Calu3 (cell line): ENCODE measurements at regions not wholly inside any gene's neighbourhood (a gene's known extent, or its start where the extent isn't known, plus 50 kb on each side); places are given as distances from the start of the nearest gene placed in this dataset.
"Not testable (repeated sequence)": the region's sequence is repeated elsewhere in the genome, so short reads cannot be mapped to it uniquely, and the experiment has no call there.

Experiments
- BruUV-seq: library from RNA; stranded (reverse); fragments of 400-500 nt; replicated peaks from 2 replicates; lab custom pipeline; 2021; lab: Mats Ljungman, UMichigan
- CTCF ChIA-PET: fragments of 300-600 bp; sonication (Branson Sonifier 250); formaldehyde crosslinking; loops from one replicate; lab custom pipeline; 2022; ENCODE audit warnings: antibody characterized with exemption; lab: Charles Lee
- DNase-seq: peaks from one replicate; pipeline ENCODE4 v3.0.0; 2022
- H3K27ac Mint-ChIP-seq: one replicate; pipeline ENCODE4 v1.8.0; 2022; ENCODE audit warnings: mixed read lengths; ENCODE audit not compliant: unreplicated experiment
- H3K27me3 Mint-ChIP-seq: one replicate; pipeline ENCODE4 v1.8.0; 2022; ENCODE audit warnings: mixed read lengths; ENCODE audit not compliant: unreplicated experiment
- H3K36me3 Mint-ChIP-seq: one replicate; pipeline ENCODE4 v1.8.0; 2022; ENCODE audit warnings: mild to moderate bottlenecking, moderate library complexity, mixed read lengths; ENCODE audit not compliant: insufficient read depth, unreplicated experiment
- H3K4me1 Mint-ChIP-seq: one replicate; pipeline ENCODE4 v1.8.0; 2022; ENCODE audit warnings: mild to moderate bottlenecking, low read depth, mixed read lengths; ENCODE audit not compliant: unreplicated experiment
- H3K4me3 Mint-ChIP-seq: one replicate; pipeline ENCODE4 v1.8.0; 2022; ENCODE audit warnings: mild to moderate bottlenecking, low read depth, moderate library complexity, mixed read lengths; ENCODE audit not compliant: unreplicated experiment
- H3K9me3 Mint-ChIP-seq: one replicate; pipeline ENCODE4 v1.8.0; 2022; ENCODE audit warnings: low read depth, mixed read lengths; ENCODE audit not compliant: unreplicated experiment
- CTCF ChIP-seq: fragments of 200-600 bp; IDR thresholded peaks from one replicate; pipeline ENCODE4 v1.8.0; 2022; ENCODE audit warnings: antibody characterized with exemption; ENCODE audit not compliant: unreplicated experiment
- intact Hi-C: fragments of 100-400 bp; cut with micrococcal nuclease; formaldehyde crosslinking; loops from one replicate; pipeline ENCODE4 v1.10.0; 2022; ENCODE audit not compliant: unreplicated experiment

- CTCF ChIA-PET: no interaction called here
- Mint-ChIP-seq H3K27ac (no peak overlapping the region), H3K36me3 (no peaks in the 10 kb centered on the region), H3K4me1 (no peaks in the 10 kb centered on the region), H3K9me3 (no peaks in the 10 kb centered on the region), H3K27me3 (peaks cover 16% of the 10 kb centered on the region), H3K4me3 (no peak overlapping the region)
- no peak for TF ChIP-seq CTCF
- intact Hi-C loops: no loop called here
- no TSS peak for BruUV-seq
- no peak for DNase-seq
Observed at GRCh38 chr2:90221300-90221651, 1529.8 kb downstream of the RPIA start.

- DNase-seq, H3K4me3 Mint-ChIP-seq, H3K4me1 Mint-ChIP-seq, intact Hi-C loops, CTCF ChIA-PET, H3K9me3 Mint-ChIP-seq, H3K36me3 Mint-ChIP-seq, BruUV-seq, H3K27me3 Mint-ChIP-seq, H3K27ac Mint-ChIP-seq: not testable (repeated sequence)
Observed at GRCh38 chr2:90224767-90225166, 1533.3 kb downstream of the RPIA start.

GRCh38 chr2:90226465-90227072, 1535.1 kb downstream of the RPIA start:
- H3K4me3 Mint-ChIP-seq, H3K36me3 Mint-ChIP-seq, H3K9me3 Mint-ChIP-seq, H3K27me3 Mint-ChIP-seq, H3K27ac Mint-ChIP-seq, CTCF ChIA-PET, intact Hi-C loops, H3K4me1 Mint-ChIP-seq, BruUV-seq, DNase-seq: not testable (repeated sequence)

GRCh38 chr2:90231199-90231598, 1539.7 kb downstream of the RPIA start:
- H3K9me3 Mint-ChIP-seq, H3K4me3 Mint-ChIP-seq, CTCF ChIA-PET, H3K36me3 Mint-ChIP-seq, DNase-seq, H3K27me3 Mint-ChIP-seq, intact Hi-C loops, H3K27ac Mint-ChIP-seq, BruUV-seq, H3K4me1 Mint-ChIP-seq: not testable (repeated sequence)

DNA sequence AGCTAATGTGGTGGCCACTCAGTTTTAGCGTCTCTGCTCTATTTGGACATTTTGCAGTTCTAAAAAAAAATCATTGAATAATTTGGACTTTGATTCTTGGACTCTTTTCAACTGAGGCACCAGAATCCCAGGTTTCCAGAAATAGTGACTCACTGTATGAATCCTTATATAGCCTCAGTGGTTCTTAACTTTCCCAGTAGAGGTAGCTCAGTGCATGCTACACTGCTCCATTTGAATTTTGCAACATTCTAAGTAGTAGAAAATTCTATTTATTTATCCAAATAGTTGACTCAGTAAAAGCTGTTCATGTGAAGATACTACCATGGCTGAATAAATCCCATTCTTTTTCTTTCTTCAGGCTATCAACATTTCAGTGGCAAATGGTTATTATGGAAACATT, 1544.0 kb downstream of the RPIA start:
- H3K4me3 Mint-ChIP-seq, H3K9me3 Mint-ChIP-seq, H3K27me3 Mint-ChIP-seq, BruUV-seq, H3K36me3 Mint-ChIP-seq, H3K27ac Mint-ChIP-seq, intact Hi-C loops, H3K4me1 Mint-ChIP-seq, CTCF ChIA-PET, DNase-seq: not testable (repeated sequence)

DNA sequence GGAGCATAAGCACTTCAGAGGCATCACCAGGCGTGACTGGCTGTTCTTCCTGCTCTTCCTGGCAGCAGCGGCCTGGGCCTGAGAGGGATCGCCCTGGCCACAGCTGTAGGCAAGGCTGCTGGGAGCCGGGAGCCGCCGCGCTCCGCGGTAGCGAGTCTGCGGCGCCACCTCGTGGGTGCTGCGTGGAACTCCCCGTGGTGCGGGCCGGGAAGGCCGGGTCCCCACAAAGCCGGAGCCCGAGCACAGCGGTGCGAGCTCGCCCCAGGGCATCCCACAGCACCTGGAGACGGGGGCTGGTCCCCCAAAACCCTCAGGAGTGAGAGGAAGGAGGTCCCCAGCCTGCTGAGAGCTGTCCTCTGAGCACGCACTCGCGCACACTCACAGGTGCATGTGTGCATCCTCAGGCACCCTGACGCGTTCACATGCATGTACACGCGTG, 1546.5 kb downstream of the RPIA start:
- CTCF ChIA-PET, BruUV-seq, H3K36me3 Mint-ChIP-seq, H3K27ac Mint-ChIP-seq, H3K27me3 Mint-ChIP-seq, intact Hi-C loops, H3K9me3 Mint-ChIP-seq, DNase-seq, H3K4me1 Mint-ChIP-seq, H3K4me3 Mint-ChIP-seq: not testable (repeated sequence)

- DNase-seq, H3K4me1 Mint-ChIP-seq, H3K9me3 Mint-ChIP-seq, H3K27me3 Mint-ChIP-seq, H3K36me3 Mint-ChIP-seq, H3K27ac Mint-ChIP-seq, CTCF ChIA-PET, BruUV-seq, H3K4me3 Mint-ChIP-seq, intact Hi-C loops: not testable (repeated sequence)
Observed at GRCh38 chr2:90238505-90239230, 1547.2 kb downstream of the RPIA start.

- DNase-seq, H3K9me3 Mint-ChIP-seq, H3K4me3 Mint-ChIP-seq, CTCF ChIA-PET, H3K27me3 Mint-ChIP-seq, intact Hi-C loops, BruUV-seq, H3K27ac Mint-ChIP-seq, H3K36me3 Mint-ChIP-seq, H3K4me1 Mint-ChIP-seq: not testable (repeated sequence)
Observed at GRCh38 chr2:90239769-90240168, 1548.3 kb downstream of the RPIA start.

- H3K27ac Mint-ChIP-seq, H3K9me3 Mint-ChIP-seq, CTCF ChIA-PET, H3K4me3 Mint-ChIP-seq, H3K4me1 Mint-ChIP-seq, intact Hi-C loops, BruUV-seq, DNase-seq, H3K36me3 Mint-ChIP-seq, H3K27me3 Mint-ChIP-seq: not testable (repeated sequence)
Observed at GRCh38 chr2:90244902-90245765, 1553.7 kb downstream of the RPIA start.
